Fibroblast of lung (primary cell): ENCODE measurements at regions not wholly inside any gene's neighbourhood (a gene's known extent, or its start where the extent isn't known, plus 50 kb on each side); places are given as distances from the start of the nearest gene placed in this dataset.

Source experiments
- DNase-seq, 2 donors: peaks; one replicate each; pipeline versions ENCODE4 v3.0.0 to v3.0.0-alpha.2; 2010; ENCODE audit warnings: low read depth in 2 of 2
- H2AFZ ChIP-seq: 2 replicates; pipeline ENCODE4 v1.5.1; 2012; ENCODE audit warnings: low read length, control low read depth, inconsistent platforms
- H3K27ac ChIP-seq: 2 replicates; pipeline ENCODE4 v1.5.1; 2011; ENCODE audit warnings: low read length, control low read depth; ENCODE audit not compliant: insufficient read depth
- H3K27me3 ChIP-seq: 2 replicates; pipeline ENCODE4 v1.5.1; 2011; ENCODE audit warnings: mild to moderate bottlenecking, low read length; ENCODE audit not compliant: control insufficient read depth, insufficient read depth
- H3K36me3 ChIP-seq: 2 replicates; pipeline ENCODE4 v1.5.1; 2011; ENCODE audit warnings: low read length; ENCODE audit not compliant: control insufficient read depth, insufficient read depth
- H3K4me1 ChIP-seq: 2 replicates; pipeline ENCODE4 v1.5.1; 2011; ENCODE audit warnings: low read length; ENCODE audit not compliant: control insufficient read depth, insufficient read depth; ENCODE audit errors: extremely low read depth
- H3K4me2 ChIP-seq: 2 replicates; pipeline ENCODE4 v1.5.1; 2011; ENCODE audit warnings: low read length, control low read depth; ENCODE audit not compliant: insufficient read depth; ENCODE audit errors: extremely low read depth
- H3K4me3 ChIP-seq, 4 experiments: fragments of 200-600 bp in 1 of 4; sonication (generic) in 1 of 4; replicated peaks in 1 of 4; 2 replicates each; pipeline ENCODE4 v1.5.1; 2011 to 2016; ENCODE audit warnings: low read length in 4 of 4, low read depth in 3 of 4, mild to moderate bottlenecking in 3 of 4, control low read depth in 2 of 4, inconsistent platforms in 1 of 4, mixed read lengths in 1 of 4; ENCODE audit not compliant: insufficient read depth in 1 of 4; ENCODE audit errors: control extremely low read depth in 1 of 4
- H3K79me2 ChIP-seq: 2 replicates; pipeline ENCODE4 v1.5.1; 2012; ENCODE audit warnings: mild to moderate bottlenecking, low read length, inconsistent platforms; ENCODE audit not compliant: control insufficient read depth, insufficient read depth
- H3K9ac ChIP-seq: 2 replicates; pipeline ENCODE4 v1.5.1; 2011; ENCODE audit warnings: mild to moderate bottlenecking, low read length, control low read depth; ENCODE audit not compliant: insufficient read depth
- H3K9me3 ChIP-seq: 2 replicates; pipeline ENCODE4 v1.5.1; 2012; ENCODE audit warnings: low read depth, low read length; ENCODE audit not compliant: control insufficient read depth, insufficient read depth
- H4K20me1 ChIP-seq: 2 replicates; pipeline ENCODE4 v1.5.1; 2011; ENCODE audit warnings: low read length; ENCODE audit not compliant: control insufficient read depth, insufficient read depth; ENCODE audit errors: extremely low read depth
- CTCF ChIP-seq, 2 donors: IDR thresholded peaks in 1 of 2; conservative IDR thresholded peaks in 1 of 2; 1 replicate in 1 of 2; 2 replicates in 1 of 2; pipeline ENCODE4 v1.5.1; 2011 to 2012; ENCODE audit warnings: low read length in 2 of 2, control low read depth in 1 of 2, inconsistent platforms in 1 of 2, low read depth in 1 of 2, mild to moderate bottlenecking in 1 of 2
- EZH2 ChIP-seq: IDR thresholded peaks from 2 replicates; pipeline ENCODE4 v1.5.1; 2012; ENCODE audit warnings: low read length, control low read depth, mild to moderate bottlenecking; ENCODE audit errors: missing control alignments

GRCh38 chr2:46818819-46819218, 96.8 kb downstream of the MCFD2 start:
- TF ChIP-seq CTCF (conservative IDR thresholded peaks at IDR 0.05 in 1 of 2, IDR thresholded peaks at IDR 0.05 in 1 of 2; ENCODE audit: low read depth in 1 of 2, low read length in 2 of 2) = no peak
- no peak for TF ChIP-seq EZH2
- Histone ChIP-seq H4K20me1 (no peaks in the 10 kb centered on the region), H3K9me3 (no peaks in the 10 kb centered on the region), H3K4me1 (peaks cover 7% of the 10 kb centered on the region), H2AFZ (no peak overlapping the region), H3K9ac (no peak overlapping the region), H3K27me3 (no peaks in the 10 kb centered on the region), H3K36me3 (no peaks in the 10 kb centered on the region), H3K4me3 (no peak overlapping the region), H3K4me2 (no peak overlapping the region), H3K27ac (no peak overlapping the region), H3K79me2 (no peaks in the 10 kb centered on the region)
- no peak for DNase-seq

- Histone ChIP-seq H3K4me3 (no peak overlapping the region), H2AFZ (no peak overlapping the region), H3K4me2 (no peak overlapping the region), H3K9ac (no peak overlapping the region), H4K20me1 (no peaks in the 10 kb centered on the region), H3K79me2 (no peaks in the 10 kb centered on the region), H3K27ac (no peak overlapping the region), H3K9me3 (no peaks in the 10 kb centered on the region), H3K27me3 (no peaks in the 10 kb centered on the region), H3K4me1 (peaks cover 13% of the 10 kb centered on the region), H3K36me3 (no peaks in the 10 kb centered on the region)
- TF ChIP-seq CTCF (conservative IDR thresholded peaks at IDR 0.05 in 1 of 2, IDR thresholded peaks at IDR 0.05 in 1 of 2; ENCODE audit: low read depth in 1 of 2, low read length in 2 of 2) (no peak), EZH2 (no peak)
- peak in 1 of 2 donors; percentile 39 for DNase-seq
Measured at GRCh38 chr2:46818141-46818621, 97.4 kb downstream of the MCFD2 start.

- no peak for TF ChIP-seq CTCF (conservative IDR thresholded peaks at IDR 0.05 in 1 of 2, IDR thresholded peaks at IDR 0.05 in 1 of 2; ENCODE audit: low read depth in 1 of 2, low read length in 2 of 2)
- no peak for TF ChIP-seq EZH2
Measured at GRCh38 chr2:46816846-46817726, 98.5 kb downstream of the MCFD2 start.

More at GRCh38 chr2:46816846-46817726, 98.5 kb downstream of the MCFD2 start:
- Histone ChIP-seq H4K20me1 (no peaks in the 10 kb centered on the region), H3K79me2 (no peaks in the 10 kb centered on the region), H3K4me3 (no peak overlapping the region), H3K4me2 (no peak overlapping the region), H3K9me3 (no peaks in the 10 kb centered on the region), H3K4me1 (peaks cover 21% of the 10 kb centered on the region), H2AFZ (no peak overlapping the region), H3K36me3 (no peaks in the 10 kb centered on the region), H3K27ac (no peak overlapping the region), H3K9ac (no peak overlapping the region), H3K27me3 (no peaks in the 10 kb centered on the region)
- no peak for DNase-seq
